B cell (primary cell): ENCODE measurements at regions not wholly inside any gene's neighbourhood (a gene's known extent, or its start where the extent isn't known, plus 50 kb on each side); places are given as distances from the start of the nearest gene placed in this dataset.

Experiments
- ATAC-seq: fragments of 200-7000 bp; cut with Tn5 transposase; one replicate; pipeline ENCODE4 v1.10.0; 2021; ENCODE audit warnings: low read depth, mild to moderate bottlenecking, moderate number of reproducible peaks, moderate library complexity
- CTCF ChIA-PET: fragments of 350-600 bp; sonication (Branson Sonifier 250); formaldehyde crosslinking; loops from one replicate; lab custom pipeline; 2021; ENCODE audit warnings: antibody characterized with exemption, inconsistent platforms; lab: Charles Lee
- POLR2A ChIA-PET: fragments of 350-600 bp; sonication (Branson Sonifier 250); formaldehyde crosslinking; loops from one replicate; lab custom pipeline; 2021; ENCODE audit warnings: antibody characterized with exemption; lab: Charles Lee
- DNase-seq: peaks from one replicate; pipeline ENCODE4 v3.0.0; 2013
- H2AFZ ChIP-seq: 2 replicates; pipeline ENCODE4 v1.6.1; 2012; ENCODE audit warnings: mild to moderate bottlenecking, low read depth, low read length; ENCODE audit not compliant: insufficient read depth, poor library complexity, severe bottlenecking
- H3K27ac ChIP-seq, 2 donors: 1 replicate in 1 of 2; 2 replicates in 1 of 2; pipeline ENCODE4 v1.5.1; 2012 to 2013; ENCODE audit warnings: low read length in 2 of 2, mild to moderate bottlenecking in 2 of 2, moderate library complexity in 1 of 2
- H3K27me3 ChIP-seq, 4 experiments: fragments of 200-600 bp in 1 of 4; sonication (generic) in 1 of 4; replicated peaks in 1 of 4; 1 replicate in 2 of 4; 2 replicates in 2 of 4; pipeline versions ENCODE4 v1.6.1 to v1.7.0; 2013 to 2016; ENCODE audit warnings: low read length in 3 of 4, mild to moderate bottlenecking in 2 of 4, mixed read lengths in 1 of 4, moderate library complexity in 1 of 4; ENCODE audit not compliant: insufficient read depth in 4 of 4, control insufficient read depth in 3 of 4; ENCODE audit errors: control extremely low read depth in 1 of 4
- H3K36me3 ChIP-seq, 2 experiments: replicated peaks in 1 of 2; 1 replicate in 1 of 2; 2 replicates in 1 of 2; pipeline versions ENCODE4 v1.6.1 to v1.7.1; 2013; ENCODE audit warnings: low read length in 1 of 2; ENCODE audit not compliant: insufficient read depth in 2 of 2, control insufficient read depth in 1 of 2; ENCODE audit errors: control extremely low read depth in 1 of 2, extremely low read depth in 1 of 2
- H3K4me1 ChIP-seq, 2 donors: fragments of 200-600 bp in 1 of 2; sonication (generic) in 1 of 2; 1 replicate in 1 of 2; 2 replicates in 1 of 2; pipeline versions ENCODE4 v1.5.1 to v1.6.1; 2013 to 2017; ENCODE audit warnings: low read length in 2 of 2; ENCODE audit not compliant: control insufficient read depth in 2 of 2, insufficient read depth in 2 of 2
- H3K4me2 ChIP-seq: replicated peaks from 2 replicates; pipeline ENCODE3; 2012; ENCODE audit warnings: mild to moderate bottlenecking, low read depth, low read length; ENCODE audit not compliant: poor library complexity, severe bottlenecking
- H3K4me3 ChIP-seq, 5 experiments: fragments of 200-600 bp in 1 of 5; sonication (generic) in 1 of 5; 1 replicate in 3 of 5; 2 replicates in 2 of 5; pipeline versions ENCODE4 v1.5.1 to v1.7.0; 2011 to 2016; ENCODE audit warnings: low read length in 4 of 5, mild to moderate bottlenecking in 4 of 5, low read depth in 2 of 5, control low read depth in 1 of 5, moderate library complexity in 1 of 5; ENCODE audit not compliant: insufficient read depth in 1 of 5; ENCODE audit errors: control extremely low read depth in 1 of 5, extremely low read depth in 1 of 5
- H3K79me2 ChIP-seq: fragments of 200-600 bp; sonication (generic); one replicate; pipeline ENCODE4 v1.6.0; 2016; ENCODE audit warnings: low read length; ENCODE audit not compliant: control insufficient read depth, insufficient read depth
- H3K9ac ChIP-seq: fragments of 200-600 bp; sonication (generic); 2 replicates; pipeline ENCODE4 v1.6.1; 2017; ENCODE audit warnings: mild to moderate bottlenecking, low read length, moderate library complexity
- H3K9me3 ChIP-seq, 3 donors: one replicate each; pipeline versions ENCODE4 v1.6.1 to v1.7.1; 2013; ENCODE audit warnings: low read length in 2 of 3; ENCODE audit not compliant: control insufficient read depth in 2 of 3, insufficient read depth in 1 of 3; ENCODE audit errors: control extremely low read depth in 1 of 3
- H4K20me1 ChIP-seq: 2 replicates; pipeline ENCODE4 v1.6.0; 2012; ENCODE audit warnings: mild to moderate bottlenecking, low read length; ENCODE audit not compliant: insufficient read depth, control insufficient read depth, poor library complexity, severe bottlenecking
- H3K27ac Mint-ChIP-seq: one replicate; pipeline ENCODE4 v1.8.0; 2021; ENCODE audit warnings: mixed read lengths
- H3K27me3 Mint-ChIP-seq: one replicate; pipeline ENCODE4 v1.8.0; 2021; ENCODE audit warnings: mixed read lengths
- H3K4me1 Mint-ChIP-seq: one replicate; pipeline ENCODE4 v1.8.0; 2021; ENCODE audit warnings: mixed read lengths
- H3K4me3 Mint-ChIP-seq: one replicate; pipeline ENCODE4 v1.8.0; 2021; ENCODE audit warnings: mixed read lengths
- H3K9me3 Mint-ChIP-seq: one replicate; pipeline ENCODE4 v1.8.0; 2022; ENCODE audit warnings: mixed read lengths; ENCODE audit not compliant: insufficient read depth
- EZH2 ChIP-seq: IDR thresholded peaks from 2 replicates; pipeline ENCODE4 v1.6.1; 2012; ENCODE audit warnings: borderline replicate concordance, low read depth, mild to moderate bottlenecking, moderate library complexity, low read length; ENCODE audit not compliant: insufficient read depth, poor library complexity, severe bottlenecking
- WGBS: methylation state at CpG from one replicate; pipeline ENCODE4 v1.1.5; 2013; ENCODE audit warnings: missing lambda C conversion rate; ENCODE audit not compliant: insufficient coverage; 5-methylcytosine and 5-hydroxymethylcytosine counted together
- intact Hi-C: fragments of 100-400 bp; cut with micrococcal nuclease; formaldehyde crosslinking; loops from one replicate; pipeline ENCODE4 v1.10.0; 2022
- TF ChIP-seq, protein P1 (sequence below): fragments of 200-600 bp; IDR thresholded peaks from one replicate; pipeline ENCODE4 v1.8.0; 2022; ENCODE audit warnings: antibody characterized with exemption, mild to moderate bottlenecking

DNA sequence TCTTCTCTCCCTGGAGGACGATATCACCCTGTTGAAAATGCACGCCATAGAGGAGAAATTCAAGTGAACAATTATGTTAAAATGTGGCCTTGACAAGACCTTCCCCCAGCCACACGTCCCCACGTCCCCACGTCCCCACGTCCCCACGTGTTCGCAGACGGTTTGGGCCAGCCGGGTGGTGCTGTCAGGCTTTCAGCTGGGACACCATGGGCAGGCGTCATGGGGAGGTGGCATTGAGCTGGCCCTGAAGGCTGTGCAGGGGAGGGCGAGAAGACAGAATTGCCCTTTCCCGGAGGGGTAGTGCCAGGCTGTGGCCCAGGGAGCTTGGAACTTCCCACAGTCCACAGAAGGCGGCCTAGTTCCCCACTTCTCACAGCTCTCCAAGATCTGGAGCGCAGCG, 240.7 kb upstream of the RAB6C start:
- Mint-ChIP-seq H3K27me3 (no peaks in the 10 kb centered on the region), H3K9me3 (no peaks in the 10 kb centered on the region), H3K27ac (no peak overlapping the region), H3K4me1 (no peaks in the 10 kb centered on the region), H3K4me3 (no peak overlapping the region)
- Histone ChIP-seq H3K36me3 (no peaks in the 10 kb centered on the region), H2AFZ (no peak overlapping the region), H3K27ac (no peak overlapping the region), H3K4me1 (no peaks in the 10 kb centered on the region), H3K4me2 (no peak overlapping the region), H3K4me3 (no peak overlapping the region), H3K9me3 (peaks cover 0 to 7% (median 0%) of the 10 kb centered on the region in 3 donors), H4K20me1 (no peaks in the 10 kb centered on the region), H3K79me2 (no peaks in the 10 kb centered on the region), H3K9ac (no peak overlapping the region), H3K27me3 (no peaks in the 10 kb centered on the region)
- WGBS: 94% methylated on average over 14 of the region's 16 CpGs
- no peak for DNase-seq
- no peak for ATAC-seq
- no peak for TF ChIP-seq EZH2
- TF ChIP-seq, protein P1, sequence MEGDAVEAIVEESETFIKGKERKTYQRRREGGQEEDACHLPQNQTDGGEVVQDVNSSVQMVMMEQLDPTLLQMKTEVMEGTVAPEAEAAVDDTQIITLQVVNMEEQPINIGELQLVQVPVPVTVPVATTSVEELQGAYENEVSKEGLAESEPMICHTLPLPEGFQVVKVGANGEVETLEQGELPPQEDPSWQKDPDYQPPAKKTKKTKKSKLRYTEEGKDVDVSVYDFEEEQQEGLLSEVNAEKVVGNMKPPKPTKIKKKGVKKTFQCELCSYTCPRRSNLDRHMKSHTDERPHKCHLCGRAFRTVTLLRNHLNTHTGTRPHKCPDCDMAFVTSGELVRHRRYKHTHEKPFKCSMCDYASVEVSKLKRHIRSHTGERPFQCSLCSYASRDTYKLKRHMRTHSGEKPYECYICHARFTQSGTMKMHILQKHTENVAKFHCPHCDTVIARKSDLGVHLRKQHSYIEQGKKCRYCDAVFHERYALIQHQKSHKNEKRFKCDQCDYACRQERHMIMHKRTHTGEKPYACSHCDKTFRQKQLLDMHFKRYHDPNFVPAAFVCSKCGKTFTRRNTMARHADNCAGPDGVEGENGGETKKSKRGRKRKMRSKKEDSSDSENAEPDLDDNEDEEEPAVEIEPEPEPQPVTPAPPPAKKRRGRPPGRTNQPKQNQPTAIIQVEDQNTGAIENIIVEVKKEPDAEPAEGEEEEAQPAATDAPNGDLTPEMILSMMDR: no peak
- intact Hi-C loops: no loop called here
- ChIA-PET CTCF (no interaction called here), POLR2A (no interaction called here)

DNA sequence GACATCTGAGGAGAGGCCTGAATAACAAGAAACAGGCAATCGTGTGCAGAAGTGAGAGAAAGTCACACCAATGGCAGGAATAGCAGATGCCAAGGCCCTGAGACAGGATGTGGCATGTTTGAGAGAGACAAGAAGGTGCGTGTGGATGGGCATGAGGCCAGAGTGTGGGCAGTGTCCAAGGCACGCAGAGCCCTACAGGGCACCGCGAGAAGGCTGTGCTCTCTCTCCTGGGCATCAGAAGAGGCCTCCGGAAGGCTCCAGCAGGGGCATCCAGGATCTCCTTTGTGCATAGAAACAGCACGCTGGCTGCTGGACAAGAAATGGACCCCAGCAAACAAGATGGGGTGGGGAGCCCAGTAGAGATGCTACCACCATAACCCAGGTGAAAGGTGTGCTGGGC, 239.0 kb upstream of the RAB6C start:
- ATAC-seq: no peak
- Histone ChIP-seq H3K4me3 (no peak overlapping the region), H3K79me2 (no peaks in the 10 kb centered on the region), H3K36me3 (no peaks in the 10 kb centered on the region), H4K20me1 (no peaks in the 10 kb centered on the region), H3K9me3 (peaks cover 0 to 7% (median 0%) of the 10 kb centered on the region in 3 donors), H3K9ac (no peak overlapping the region), H3K4me1 (no peaks in the 10 kb centered on the region), H3K4me2 (no peak overlapping the region), H3K27ac (no peak overlapping the region), H2AFZ (no peak overlapping the region), H3K27me3 (peaks cover 0 to under 1% (median 0%) of the 10 kb centered on the region in 4 experiments)
- TF ChIP-seq EZH2: no peak
- TF ChIP-seq, protein P1: no peak
- H3K9me3 Mint-ChIP-seq: no peaks in the 10 kb centered on the region
- intact Hi-C loops: no loop called here
- H3K27me3 Mint-ChIP-seq: peaks cover 6% of the 10 kb centered on the region
- no peaks in the 10 kb centered on the region for H3K4me1 Mint-ChIP-seq
- 85% methylated on average over 7 of the region's 7 CpGs for WGBS
- no peak for DNase-seq
- CTCF ChIA-PET: no interaction called here
- H3K27ac Mint-ChIP-seq: no peak overlapping the region
- no peak overlapping the region for H3K4me3 Mint-ChIP-seq
- POLR2A ChIA-PET: no interaction called here
